ENCODE measurements at regions not wholly inside any gene's neighbourhood (a gene's known extent, or its start where the extent isn't known, plus 50 kb on each side); places are given as distances from the start of the nearest gene placed in this dataset.

DNA sequence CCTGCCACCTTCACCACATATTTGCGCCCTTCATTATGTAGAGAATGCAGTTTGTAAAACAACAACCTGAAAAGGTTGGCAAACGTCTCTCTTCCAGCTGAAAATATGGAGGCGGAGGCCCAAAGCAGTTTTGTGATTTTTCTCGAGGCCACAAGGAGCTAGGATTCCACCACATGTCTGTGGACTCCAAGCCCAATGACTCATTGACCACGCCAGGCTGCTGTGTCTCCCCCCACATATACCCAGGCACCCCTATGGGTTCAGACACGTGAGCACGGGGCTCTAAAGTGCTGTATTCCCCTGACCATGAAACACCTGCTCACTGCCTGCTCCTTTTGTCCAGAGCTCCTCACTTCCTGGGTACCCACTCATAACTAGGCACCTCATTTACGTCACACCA lies 121.4 kb upstream of the CDH5 start (continued):
- TF ChIP-seq, protein P1, sequence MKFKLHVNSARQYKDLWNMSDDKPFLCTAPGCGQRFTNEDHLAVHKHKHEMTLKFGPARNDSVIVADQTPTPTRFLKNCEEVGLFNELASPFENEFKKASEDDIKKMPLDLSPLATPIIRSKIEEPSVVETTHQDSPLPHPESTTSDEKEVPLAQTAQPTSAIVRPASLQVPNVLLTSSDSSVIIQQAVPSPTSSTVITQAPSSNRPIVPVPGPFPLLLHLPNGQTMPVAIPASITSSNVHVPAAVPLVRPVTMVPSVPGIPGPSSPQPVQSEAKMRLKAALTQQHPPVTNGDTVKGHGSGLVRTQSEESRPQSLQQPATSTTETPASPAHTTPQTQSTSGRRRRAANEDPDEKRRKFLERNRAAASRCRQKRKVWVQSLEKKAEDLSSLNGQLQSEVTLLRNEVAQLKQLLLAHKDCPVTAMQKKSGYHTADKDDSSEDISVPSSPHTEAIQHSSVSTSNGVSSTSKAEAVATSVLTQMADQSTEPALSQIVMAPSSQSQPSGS (IDR thresholded peaks at IDR 0.05; ENCODE audit: low read length): no peak
- TF ChIP-seq FOSL1 (IDR thresholded peaks at IDR 0.05; ENCODE audit: insufficient read depth, low read depth, low read length): no peak
- no peak for TF ChIP-seq RFX5 (IDR thresholded peaks at IDR 0.05; ENCODE audit: borderline replicate concordance, low read depth, low read length)

Measured in H1 (cell line).